BJ (cell line): ENCODE measurements at regions not wholly inside any gene's neighbourhood (a gene's known extent, or its start where the extent isn't known, plus 50 kb on each side); places are given as distances from the start of the nearest gene placed in this dataset.

Experiments
- CTCF ChIA-PET: fragments of 350-600 bp; formaldehyde crosslinking; extraction: SDS; loops from one replicate; lab custom pipeline; 2021; ENCODE audit warnings: antibody characterized with exemption, inconsistent platforms; lab: Yijun Ruan, JAX
- POLR2A ChIA-PET: fragments of 300-600 bp; sonication (Branson Sonifier 250); formaldehyde crosslinking; extraction: SDS; loops from one replicate; lab custom pipeline; 2021; ENCODE audit warnings: antibody characterized with exemption; lab: Charles Lee
- DNase-seq: peaks from one replicate; pipeline ENCODE4 v3.0.0-alpha.2; 2011; ENCODE audit warnings: low read depth
- H3K27me3 ChIP-seq: 2 replicates; pipeline ENCODE4 v1.6.0; 2011; ENCODE audit warnings: low read length; ENCODE audit not compliant: control insufficient read depth, insufficient read depth
- H3K36me3 ChIP-seq: 2 replicates; pipeline ENCODE4 v1.5.1; 2011; ENCODE audit warnings: low read length; ENCODE audit not compliant: control insufficient read depth, insufficient read depth
- H3K4me3 ChIP-seq: 2 replicates; pipeline ENCODE4 v1.5.1; 2011; ENCODE audit warnings: low read depth, mild to moderate bottlenecking, control low read depth, low read length
- CTCF ChIP-seq: IDR thresholded peaks from 2 replicates; pipeline ENCODE4 v1.5.1; 2011; ENCODE audit warnings: low read depth, mild to moderate bottlenecking, control low read depth, inconsistent platforms, low read length, moderate library complexity; ENCODE audit not compliant: insufficient read depth

- POLR2A ChIA-PET: no interaction called here
- CTCF ChIA-PET: interaction anchor here (1.2 kb wide), 1 partner anchor 17 kb away, joined by 3 read pairs; no protein-coding TSS in a partner anchor
These were observed 814.7 kb downstream of the GALC start for GRCh38 chr14:87178277-87178676.

GRCh38 chr14:87175175-87175574 is 817.8 kb downstream of the GALC start:
- H3K27me3 ChIP-seq: no peaks in the 10 kb centered on the region
- CTCF ChIA-PET: no interaction called here
- no peak overlapping the region for H3K4me3 ChIP-seq
- POLR2A ChIA-PET: no interaction called here
- TF ChIP-seq CTCF: no peak
- no peaks in the 10 kb centered on the region for H3K36me3 ChIP-seq
- DNase-seq: no peak

More at GRCh38 chr14:87178277-87178676, 814.7 kb downstream of the GALC start:
- H3K4me3 ChIP-seq: no peak overlapping the region
- H3K36me3 ChIP-seq: no peaks in the 10 kb centered on the region
- H3K27me3 ChIP-seq: no peaks in the 10 kb centered on the region
- TF ChIP-seq CTCF: no peak
- no peak for DNase-seq

GRCh38 chr14:87171141-87171540 is 821.8 kb downstream of the GALC start:
- DNase-seq: no peak
- Histone ChIP-seq H3K27me3 (no peaks in the 10 kb centered on the region), H3K36me3 (no peaks in the 10 kb centered on the region), H3K4me3 (no peak overlapping the region)
- CTCF ChIA-PET: no interaction called here
- POLR2A ChIA-PET: no interaction called here
- no peak for TF ChIP-seq CTCF

- no peak for TF ChIP-seq CTCF
- DNase-seq: no peak
- CTCF ChIA-PET: interaction anchor here (1.0 kb wide), 1 partner anchor 11 kb away, joined by 3 read pairs; no protein-coding TSS in a partner anchor
- Histone ChIP-seq H3K36me3 (no peaks in the 10 kb centered on the region), H3K27me3 (no peaks in the 10 kb centered on the region), H3K4me3 (no peak overlapping the region)
- POLR2A ChIA-PET: no interaction called here
These were observed 822.8 kb downstream of the GALC start for GRCh38 chr14:87170179-87170578.

- TF ChIP-seq CTCF: no peak
- Histone ChIP-seq H3K4me3 (no peak overlapping the region), H3K27me3 (no peaks in the 10 kb centered on the region), H3K36me3 (no peaks in the 10 kb centered on the region)
- POLR2A ChIA-PET: no interaction called here
- DNase-seq: no peak
- CTCF ChIA-PET: interaction anchor here (1.0 kb wide), 1 partner anchor 12 kb away, joined by 3 read pairs; no protein-coding TSS in a partner anchor
These were observed 823.6 kb downstream of the GALC start for GRCh38 chr14:87169362-87169761.
